Fibroblast of villous mesenchyme (primary cell): ENCODE measurements at regions not wholly inside any gene's neighbourhood (a gene's known extent, or its start where the extent isn't known, plus 50 kb on each side); places are given as distances from the start of the nearest gene placed in this dataset.

ENCODE experiments used
- DNase-seq: peaks from one replicate; pipeline ENCODE4 v3.0.0-alpha.2; 2010; ENCODE audit warnings: low read depth
- H3K4me3 ChIP-seq: 2 replicates; pipeline ENCODE4 v1.5.1; 2011; ENCODE audit warnings: low read depth, mild to moderate bottlenecking, low read length
- CTCF ChIP-seq: IDR thresholded peaks from 2 replicates; pipeline ENCODE4 v1.5.1; 2012; ENCODE audit warnings: low read depth, mild to moderate bottlenecking, low read length; ENCODE audit not compliant: insufficient read depth

- no peak overlapping the region for H3K4me3 ChIP-seq
- TF ChIP-seq CTCF, result no peak
- no peak for DNase-seq
These were observed 114.3 kb downstream of the NPIPB5 start for GRCh38 chr16:22624800-22625533.

GRCh38 chr16:22625967-22626366 lies 115.3 kb downstream of the NPIPB5 start:
- no peak overlapping the region for H3K4me3 ChIP-seq
- no peak for TF ChIP-seq CTCF
- no peak for DNase-seq

GRCh38 chr16:22627043-22627442 lies 116.4 kb downstream of the NPIPB5 start:
- TF ChIP-seq CTCF, result no peak
- H3K4me3 ChIP-seq, result no peak overlapping the region
- no peak for DNase-seq

GRCh38 chr16:22628994-22629393 lies 118.3 kb downstream of the NPIPB5 start:
- DNase-seq, result no peak
- TF ChIP-seq CTCF, result no peak
- H3K4me3 ChIP-seq, result no peak overlapping the region

- H3K4me3 ChIP-seq, result no peak overlapping the region
- TF ChIP-seq CTCF, result no peak
- DNase-seq, result no peak
These were observed 119.6 kb downstream of the NPIPB5 start for GRCh38 chr16:22630242-22630641.

- TF ChIP-seq CTCF, result no peak
- DNase-seq, result no peak
- H3K4me3 ChIP-seq, result no peak overlapping the region
These were observed 120.6 kb downstream of the NPIPB5 start for GRCh38 chr16:22631264-22631663.

- no peak for TF ChIP-seq CTCF
- H3K4me3 ChIP-seq, result no peak overlapping the region
- DNase-seq, result no peak
These were observed 121.9 kb downstream of the NPIPB5 start for GRCh38 chr16:22632606-22633005.
